ENCODE measurements at regions not wholly inside any gene's neighbourhood (a gene's known extent, or its start where the extent isn't known, plus 50 kb on each side); places are given as distances from the start of the nearest gene placed in this dataset.

DNA sequence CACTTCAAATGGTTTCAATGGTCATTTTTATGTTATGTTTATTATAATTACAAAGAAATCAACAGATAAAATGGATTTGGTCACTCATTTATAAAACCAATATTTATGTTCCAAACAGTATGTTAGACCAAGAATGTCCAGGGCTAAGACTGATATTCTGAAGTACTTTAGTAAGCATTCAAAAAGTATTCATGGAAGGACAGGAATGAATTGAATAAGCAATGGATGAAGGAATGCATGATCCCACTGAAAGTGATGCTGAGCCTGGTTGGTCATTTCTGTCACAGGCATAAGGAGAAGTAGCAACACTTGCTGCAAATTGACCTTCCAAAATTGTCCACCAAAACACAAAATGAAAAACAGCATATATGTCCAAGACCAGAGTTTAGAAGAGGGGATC, 189.0 kb upstream of the CELF2 start:
- TF ChIP-seq, protein P1, sequence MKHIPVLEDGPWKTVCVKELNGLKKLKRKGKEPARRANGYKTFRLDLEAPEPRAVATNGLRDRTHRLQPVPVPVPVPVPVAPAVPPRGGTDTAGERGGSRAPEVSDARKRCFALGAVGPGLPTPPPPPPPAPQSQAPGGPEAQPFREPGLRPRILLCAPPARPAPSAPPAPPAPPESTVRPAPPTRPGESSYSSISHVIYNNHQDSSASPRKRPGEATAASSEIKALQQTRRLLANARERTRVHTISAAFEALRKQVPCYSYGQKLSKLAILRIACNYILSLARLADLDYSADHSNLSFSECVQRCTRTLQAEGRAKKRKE (CRISPR knock-in tag; IDR thresholded peaks at IDR 0.05; ENCODE audit: low read depth), result no peak
- TF ChIP-seq POLR2A (IDR thresholded peaks at IDR 0.05; ENCODE audit: low read length), result no peak
- TF ChIP-seq, protein P2, sequence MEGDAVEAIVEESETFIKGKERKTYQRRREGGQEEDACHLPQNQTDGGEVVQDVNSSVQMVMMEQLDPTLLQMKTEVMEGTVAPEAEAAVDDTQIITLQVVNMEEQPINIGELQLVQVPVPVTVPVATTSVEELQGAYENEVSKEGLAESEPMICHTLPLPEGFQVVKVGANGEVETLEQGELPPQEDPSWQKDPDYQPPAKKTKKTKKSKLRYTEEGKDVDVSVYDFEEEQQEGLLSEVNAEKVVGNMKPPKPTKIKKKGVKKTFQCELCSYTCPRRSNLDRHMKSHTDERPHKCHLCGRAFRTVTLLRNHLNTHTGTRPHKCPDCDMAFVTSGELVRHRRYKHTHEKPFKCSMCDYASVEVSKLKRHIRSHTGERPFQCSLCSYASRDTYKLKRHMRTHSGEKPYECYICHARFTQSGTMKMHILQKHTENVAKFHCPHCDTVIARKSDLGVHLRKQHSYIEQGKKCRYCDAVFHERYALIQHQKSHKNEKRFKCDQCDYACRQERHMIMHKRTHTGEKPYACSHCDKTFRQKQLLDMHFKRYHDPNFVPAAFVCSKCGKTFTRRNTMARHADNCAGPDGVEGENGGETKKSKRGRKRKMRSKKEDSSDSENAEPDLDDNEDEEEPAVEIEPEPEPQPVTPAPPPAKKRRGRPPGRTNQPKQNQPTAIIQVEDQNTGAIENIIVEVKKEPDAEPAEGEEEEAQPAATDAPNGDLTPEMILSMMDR (IDR thresholded peaks at IDR 0.05), result no peak
- no peak for TF ChIP-seq JUN (IDR thresholded peaks at IDR 0.05)
- TF ChIP-seq, protein P3, sequence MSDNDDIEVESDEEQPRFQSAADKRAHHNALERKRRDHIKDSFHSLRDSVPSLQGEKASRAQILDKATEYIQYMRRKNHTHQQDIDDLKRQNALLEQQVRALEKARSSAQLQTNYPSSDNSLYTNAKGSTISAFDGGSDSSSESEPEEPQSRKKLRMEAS (IDR thresholded peaks at IDR 0.05), result no peak
- TF ChIP-seq, protein P4, sequence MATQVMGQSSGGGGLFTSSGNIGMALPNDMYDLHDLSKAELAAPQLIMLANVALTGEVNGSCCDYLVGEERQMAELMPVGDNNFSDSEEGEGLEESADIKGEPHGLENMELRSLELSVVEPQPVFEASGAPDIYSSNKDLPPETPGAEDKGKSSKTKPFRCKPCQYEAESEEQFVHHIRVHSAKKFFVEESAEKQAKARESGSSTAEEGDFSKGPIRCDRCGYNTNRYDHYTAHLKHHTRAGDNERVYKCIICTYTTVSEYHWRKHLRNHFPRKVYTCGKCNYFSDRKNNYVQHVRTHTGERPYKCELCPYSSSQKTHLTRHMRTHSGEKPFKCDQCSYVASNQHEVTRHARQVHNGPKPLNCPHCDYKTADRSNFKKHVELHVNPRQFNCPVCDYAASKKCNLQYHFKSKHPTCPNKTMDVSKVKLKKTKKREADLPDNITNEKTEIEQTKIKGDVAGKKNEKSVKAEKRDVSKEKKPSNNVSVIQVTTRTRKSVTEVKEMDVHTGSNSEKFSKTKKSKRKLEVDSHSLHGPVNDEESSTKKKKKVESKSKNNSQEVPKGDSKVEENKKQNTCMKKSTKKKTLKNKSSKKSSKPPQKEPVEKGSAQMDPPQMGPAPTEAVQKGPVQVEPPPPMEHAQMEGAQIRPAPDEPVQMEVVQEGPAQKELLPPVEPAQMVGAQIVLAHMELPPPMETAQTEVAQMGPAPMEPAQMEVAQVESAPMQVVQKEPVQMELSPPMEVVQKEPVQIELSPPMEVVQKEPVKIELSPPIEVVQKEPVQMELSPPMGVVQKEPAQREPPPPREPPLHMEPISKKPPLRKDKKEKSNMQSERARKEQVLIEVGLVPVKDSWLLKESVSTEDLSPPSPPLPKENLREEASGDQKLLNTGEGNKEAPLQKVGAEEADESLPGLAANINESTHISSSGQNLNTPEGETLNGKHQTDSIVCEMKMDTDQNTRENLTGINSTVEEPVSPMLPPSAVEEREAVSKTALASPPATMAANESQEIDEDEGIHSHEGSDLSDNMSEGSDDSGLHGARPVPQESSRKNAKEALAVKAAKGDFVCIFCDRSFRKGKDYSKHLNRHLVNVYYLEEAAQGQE (IDR thresholded peaks at IDR 0.05), result no peak
- no peak for TF ChIP-seq ZNF302 (CRISPR knock-in tag; IDR thresholded peaks at IDR 0.05)
- TF ChIP-seq HDAC2 (IDR thresholded peaks at IDR 0.05), result no peak
- no peak for TF ChIP-seq ZFP36 (IDR thresholded peaks at IDR 0.05; ENCODE audit: borderline replicate concordance, partially characterized antibody)
- TF ChIP-seq, protein P5, sequence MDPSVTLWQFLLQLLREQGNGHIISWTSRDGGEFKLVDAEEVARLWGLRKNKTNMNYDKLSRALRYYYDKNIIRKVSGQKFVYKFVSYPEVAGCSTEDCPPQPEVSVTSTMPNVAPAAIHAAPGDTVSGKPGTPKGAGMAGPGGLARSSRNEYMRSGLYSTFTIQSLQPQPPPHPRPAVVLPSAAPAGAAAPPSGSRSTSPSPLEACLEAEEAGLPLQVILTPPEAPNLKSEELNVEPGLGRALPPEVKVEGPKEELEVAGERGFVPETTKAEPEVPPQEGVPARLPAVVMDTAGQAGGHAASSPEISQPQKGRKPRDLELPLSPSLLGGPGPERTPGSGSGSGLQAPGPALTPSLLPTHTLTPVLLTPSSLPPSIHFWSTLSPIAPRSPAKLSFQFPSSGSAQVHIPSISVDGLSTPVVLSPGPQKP (IDR thresholded peaks at IDR 0.05; ENCODE audit: low read depth, low read length), result no peak
- TF ChIP-seq MAZ (IDR thresholded peaks at IDR 0.05; ENCODE audit: borderline replicate concordance, low read depth, low read length), result no peak
